ENCODE measurements at regions not wholly inside any gene's neighbourhood (a gene's known extent, or its start where the extent isn't known, plus 50 kb on each side); places are given as distances from the start of the nearest gene placed in this dataset.

DNA sequence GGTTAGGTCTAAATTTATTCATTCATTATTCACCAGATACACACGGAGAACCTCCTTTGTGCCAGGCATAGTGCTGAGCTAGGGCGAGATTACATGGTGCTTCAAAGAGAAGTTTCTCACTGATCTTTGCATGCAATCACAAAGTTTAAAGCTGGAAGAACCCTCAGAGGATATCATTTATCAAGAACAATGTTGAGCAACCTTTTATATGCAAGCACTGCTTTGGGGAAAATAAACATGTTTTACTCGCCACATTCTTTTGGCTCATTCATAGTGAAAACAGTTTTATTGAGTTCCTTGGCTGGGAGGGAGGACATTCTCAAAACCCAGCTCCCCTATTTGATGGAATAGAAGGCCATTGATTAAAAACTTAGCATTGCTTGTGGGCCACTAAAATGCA, 49.8 kb upstream of the XYLT1 start:
- Histone ChIP-seq H3K27me3 (replicated peaks in 1 of 4; ENCODE audit: control extremely low read depth in 1 of 4, control insufficient read depth in 3 of 4, insufficient read depth in 4 of 4, low read length in 3 of 4) (peaks cover 0 to 4% (median 0%) of the 10 kb centered on the region in 4 experiments), H4K20me1 (ENCODE audit: control insufficient read depth, insufficient read depth, low read length, poor library complexity, severe bottlenecking) (no peaks in the 10 kb centered on the region), H2AFZ (ENCODE audit: insufficient read depth, low read depth, low read length, poor library complexity, severe bottlenecking) (no peak overlapping the region), H3K36me3 (replicated peaks in 1 of 2; ENCODE audit: control extremely low read depth in 1 of 2, control insufficient read depth in 1 of 2, extremely low read depth in 1 of 2, insufficient read depth in 2 of 2, low read length in 1 of 2) (no peaks in the 10 kb centered on the region), H3K4me3 (ENCODE audit: control extremely low read depth in 1 of 5, extremely low read depth in 1 of 5, insufficient read depth in 1 of 5, low read depth in 2 of 5, low read length in 4 of 5) (no peak overlapping the region), H3K4me2 (replicated peaks; ENCODE audit: low read depth, low read length, poor library complexity, severe bottlenecking) (no peak overlapping the region), H3K27ac (ENCODE audit: low read length in 2 of 2) (no peak overlapping the region), H3K4me1 (ENCODE audit: control insufficient read depth in 2 of 2, insufficient read depth in 2 of 2, low read length in 2 of 2) (no peaks in the 10 kb centered on the region), H3K9me3 (ENCODE audit: control extremely low read depth in 1 of 3, control insufficient read depth in 2 of 3, insufficient read depth in 1 of 3, low read length in 2 of 3) (no peaks in the 10 kb centered on the region), H3K9ac (ENCODE audit: low read length) (no peak overlapping the region), H3K79me2 (ENCODE audit: control insufficient read depth, insufficient read depth, low read length) (no peaks in the 10 kb centered on the region)
- 63% methylated on average over 1 of the region's 3 CpGs for WGBS (ENCODE audit: insufficient coverage)
- no peak for DNase-seq
- H3K4me1 Mint-ChIP-seq, result no peaks in the 10 kb centered on the region
- no peak overlapping the region for H3K27ac Mint-ChIP-seq
- POLR2A ChIA-PET, result no interaction called here
- no peak overlapping the region for H3K4me3 Mint-ChIP-seq
- peaks cover 48% of the 10 kb centered on the region for H3K27me3 Mint-ChIP-seq
- no peak for ATAC-seq (ENCODE audit: low read depth)
- CTCF ChIA-PET, result interaction anchor here (1.4 kb wide), 1 partner anchor 58 kb away, joined by 5 read pairs; no protein-coding TSS in a partner anchor
- TF ChIP-seq, protein P1, sequence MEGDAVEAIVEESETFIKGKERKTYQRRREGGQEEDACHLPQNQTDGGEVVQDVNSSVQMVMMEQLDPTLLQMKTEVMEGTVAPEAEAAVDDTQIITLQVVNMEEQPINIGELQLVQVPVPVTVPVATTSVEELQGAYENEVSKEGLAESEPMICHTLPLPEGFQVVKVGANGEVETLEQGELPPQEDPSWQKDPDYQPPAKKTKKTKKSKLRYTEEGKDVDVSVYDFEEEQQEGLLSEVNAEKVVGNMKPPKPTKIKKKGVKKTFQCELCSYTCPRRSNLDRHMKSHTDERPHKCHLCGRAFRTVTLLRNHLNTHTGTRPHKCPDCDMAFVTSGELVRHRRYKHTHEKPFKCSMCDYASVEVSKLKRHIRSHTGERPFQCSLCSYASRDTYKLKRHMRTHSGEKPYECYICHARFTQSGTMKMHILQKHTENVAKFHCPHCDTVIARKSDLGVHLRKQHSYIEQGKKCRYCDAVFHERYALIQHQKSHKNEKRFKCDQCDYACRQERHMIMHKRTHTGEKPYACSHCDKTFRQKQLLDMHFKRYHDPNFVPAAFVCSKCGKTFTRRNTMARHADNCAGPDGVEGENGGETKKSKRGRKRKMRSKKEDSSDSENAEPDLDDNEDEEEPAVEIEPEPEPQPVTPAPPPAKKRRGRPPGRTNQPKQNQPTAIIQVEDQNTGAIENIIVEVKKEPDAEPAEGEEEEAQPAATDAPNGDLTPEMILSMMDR (IDR thresholded peaks at IDR 0.05), result no peak
- no peak for TF ChIP-seq EZH2 (IDR thresholded peaks at IDR 0.05; ENCODE audit: borderline replicate concordance, insufficient read depth, low read depth, low read length, poor library complexity, severe bottlenecking)
- no peaks in the 10 kb centered on the region for H3K9me3 Mint-ChIP-seq (ENCODE audit: insufficient read depth)
- intact Hi-C loops (cut with micrococcal nuclease), result no loop called here

All from B cell (primary cell).